ENCODE measurements at regions not wholly inside any gene's neighbourhood (a gene's known extent, or its start where the extent isn't known, plus 50 kb on each side); places are given as distances from the start of the nearest gene placed in this dataset.

GRCh38 chr6:45724511-45724910 lies 291.1 kb downstream of the CLIC5 start:
- Mint-ChIP-seq H3K9me3 (no peaks in the 10 kb centered on the region), H3K27ac (no peak overlapping the region), H3K4me3 (no peak overlapping the region), H3K27me3 (peaks cover 0 to 4% of the 10 kb centered on the region in 2 donors), H3K36me3 (ENCODE audit: insufficient read depth) (peaks cover 3% of the 10 kb centered on the region), H3K4me1 (ENCODE audit: low read depth in 2 of 2) (no peaks in the 10 kb centered on the region)
- DNase-seq (no peak), ATAC-seq (replicated peaks) (no peak)

- H3K4me3 Mint-ChIP-seq, result no peak overlapping the region
- H3K27me3 Mint-ChIP-seq, result peaks cover 0 to 4% of the 10 kb centered on the region in 2 donors
- ATAC-seq (replicated peaks), result no peak
- no peaks in the 10 kb centered on the region for H3K9me3 Mint-ChIP-seq
- H3K4me1 Mint-ChIP-seq (ENCODE audit: low read depth in 2 of 2), result no peaks in the 10 kb centered on the region
- no peak overlapping the region for H3K27ac Mint-ChIP-seq
- peaks cover 3% of the 10 kb centered on the region for H3K36me3 Mint-ChIP-seq (ENCODE audit: insufficient read depth)
- DNase-seq, result no peak
Measured at GRCh38 chr6:45724027-45724426, 291.6 kb downstream of the CLIC5 start.

GRCh38 chr6:45722876-45723275 lies 292.8 kb downstream of the CLIC5 start:
- no peak for ATAC-seq (replicated peaks)
- peaks cover 3% of the 10 kb centered on the region for H3K36me3 Mint-ChIP-seq (ENCODE audit: insufficient read depth)

GRCh38 chr6:45721665-45722064 lies 294.0 kb downstream of the CLIC5 start:
- H3K36me3 Mint-ChIP-seq (ENCODE audit: insufficient read depth), result peaks cover 3% of the 10 kb centered on the region
- no peak overlapping the region for H3K4me3 Mint-ChIP-seq
- H3K4me1 Mint-ChIP-seq (ENCODE audit: low read depth in 2 of 2), result no peaks in the 10 kb centered on the region
- no peaks in the 10 kb centered on the region for H3K9me3 Mint-ChIP-seq
- H3K27me3 Mint-ChIP-seq, result peaks cover 0 to 4% of the 10 kb centered on the region in 2 donors
- no peak for ATAC-seq (replicated peaks)
- no peak overlapping the region for H3K27ac Mint-ChIP-seq
- DNase-seq, result no peak

More at GRCh38 chr6:45722876-45723275, 292.8 kb downstream of the CLIC5 start:
- H3K9me3 Mint-ChIP-seq, result no peaks in the 10 kb centered on the region
- H3K4me3 Mint-ChIP-seq, result no peak overlapping the region
- H3K4me1 Mint-ChIP-seq (ENCODE audit: low read depth in 2 of 2), result no peaks in the 10 kb centered on the region
- H3K27me3 Mint-ChIP-seq, result peaks cover 0 to 4% of the 10 kb centered on the region in 2 donors
- no peak overlapping the region for H3K27ac Mint-ChIP-seq
- DNase-seq, result no peak

GRCh38 chr6:45718871-45719270 lies 296.8 kb downstream of the CLIC5 start:
- no peak for ATAC-seq (replicated peaks)
- H3K27me3 Mint-ChIP-seq, result peaks cover 0 to 4% of the 10 kb centered on the region in 2 donors
- H3K9me3 Mint-ChIP-seq, result no peaks in the 10 kb centered on the region
- peaks cover 8 to 14% of the 10 kb centered on the region in 2 donors for H3K4me1 Mint-ChIP-seq (ENCODE audit: low read depth in 2 of 2)
- peaks cover 3% of the 10 kb centered on the region for H3K36me3 Mint-ChIP-seq (ENCODE audit: insufficient read depth)
- no peak overlapping the region for H3K4me3 Mint-ChIP-seq
- no peak overlapping the region for H3K27ac Mint-ChIP-seq
- DNase-seq, result no peak

- H3K9me3 Mint-ChIP-seq, result no peaks in the 10 kb centered on the region
- peaks cover 8 to 14% of the 10 kb centered on the region in 2 donors for H3K4me1 Mint-ChIP-seq (ENCODE audit: low read depth in 2 of 2)
Measured at GRCh38 chr6:45718131-45718530, 297.5 kb downstream of the CLIC5 start.

GRCh38 chr6:45717715-45718114 lies 297.9 kb downstream of the CLIC5 start:
- Mint-ChIP-seq H3K27ac (no peak overlapping the region), H3K4me3 (no peak overlapping the region), H3K27me3 (peaks cover 0 to 2% of the 10 kb centered on the region in 2 donors)

More at GRCh38 chr6:45718131-45718530, 297.5 kb downstream of the CLIC5 start:
- Mint-ChIP-seq H3K27ac (no peak overlapping the region), H3K4me3 (no peak overlapping the region), H3K27me3 (peaks cover 0 to 4% of the 10 kb centered on the region in 2 donors), H3K36me3 (ENCODE audit: insufficient read depth) (peaks cover 3% of the 10 kb centered on the region)
- DNase-seq (no peak), ATAC-seq (replicated peaks) (no peak)

GRCh38 chr6:45717027-45717426 lies 298.6 kb downstream of the CLIC5 start:
- ATAC-seq (replicated peaks), result no peak
- Mint-ChIP-seq H3K9me3 (no peaks in the 10 kb centered on the region), H3K4me3 (no peak overlapping the region), H3K27me3 (no peaks in the 10 kb centered on the region), H3K36me3 (ENCODE audit: insufficient read depth) (peaks cover 3% of the 10 kb centered on the region), H3K27ac (no peak overlapping the region), H3K4me1 (ENCODE audit: low read depth in 2 of 2) (peaks cover 8 to 14% of the 10 kb centered on the region in 2 donors)
- no peak for DNase-seq

More at GRCh38 chr6:45717715-45718114, 297.9 kb downstream of the CLIC5 start:
- H3K36me3 Mint-ChIP-seq (ENCODE audit: insufficient read depth), result peaks cover 3% of the 10 kb centered on the region
- H3K9me3 Mint-ChIP-seq, result no peaks in the 10 kb centered on the region
- no peak for ATAC-seq (replicated peaks)
- H3K4me1 Mint-ChIP-seq (ENCODE audit: low read depth in 2 of 2), result peaks cover 8 to 14% of the 10 kb centered on the region in 2 donors
- no peak for DNase-seq

- no peak for ATAC-seq (replicated peaks)
- H3K4me1 Mint-ChIP-seq (ENCODE audit: low read depth in 2 of 2), result peaks cover 13 to 21% of the 10 kb centered on the region in 2 donors
Measured at GRCh38 chr6:45715508-45715803, 300.2 kb downstream of the CLIC5 start.

GRCh38 chr6:45714741-45715507 lies 300.7 kb downstream of the CLIC5 start:
- Mint-ChIP-seq H3K36me3 (ENCODE audit: insufficient read depth) (peaks cover 3% of the 10 kb centered on the region), H3K27me3 (no peaks in the 10 kb centered on the region), H3K27ac (peak overlapping the region in 1 of 2 donors; percentile 92), H3K9me3 (no peaks in the 10 kb centered on the region), H3K4me1 (ENCODE audit: low read depth in 2 of 2) (peaks cover 15 to 21% of the 10 kb centered on the region in 2 donors), H3K4me3 (peak overlapping the region; percentile 25 to 62)
- DNase-seq, result peak; percentile 46 to 51 (median 48)
- ATAC-seq (replicated peaks), result peak; percentile 87

More at GRCh38 chr6:45715508-45715803, 300.2 kb downstream of the CLIC5 start:
- no peaks in the 10 kb centered on the region for H3K27me3 Mint-ChIP-seq
- no peaks in the 10 kb centered on the region for H3K9me3 Mint-ChIP-seq
- H3K4me3 Mint-ChIP-seq, result no peak overlapping the region
- peaks cover 3% of the 10 kb centered on the region for H3K36me3 Mint-ChIP-seq (ENCODE audit: insufficient read depth)
- no peak overlapping the region for H3K27ac Mint-ChIP-seq
- no peak for DNase-seq

- H3K27me3 Mint-ChIP-seq, result no peaks in the 10 kb centered on the region
- DNase-seq (no peak), ATAC-seq (replicated peaks) (no peak)
- H3K4me1 Mint-ChIP-seq (ENCODE audit: low read depth in 2 of 2), result peaks cover 15 to 21% of the 10 kb centered on the region in 2 donors
- peak overlapping the region; percentile 25 to 62 for H3K4me3 Mint-ChIP-seq
- peaks cover 3% of the 10 kb centered on the region for H3K36me3 Mint-ChIP-seq (ENCODE audit: insufficient read depth)
- H3K27ac Mint-ChIP-seq, result peak overlapping the region in 1 of 2 donors; percentile 92
- no peaks in the 10 kb centered on the region for H3K9me3 Mint-ChIP-seq
Measured at GRCh38 chr6:45714006-45714730, 301.5 kb downstream of the CLIC5 start.

All from effector memory CD8-positive, alpha-beta T cell (primary cell).